Esophagus (tissue), 2 donors: ENCODE measurements at regions not wholly inside any gene's neighbourhood (a gene's known extent, or its start where the extent isn't known, plus 50 kb on each side); places are given as distances from the start of the nearest gene placed in this dataset.

Experiments
- H3K27ac ChIP-seq, 2 donors: one replicate each; pipeline ENCODE4 v1.5.1; 2013; ENCODE audit warnings: low read depth in 2 of 2, mild to moderate bottlenecking in 2 of 2, inconsistent platforms in 1 of 2, low read length in 1 of 2, moderate library complexity in 1 of 2
- H3K27me3 ChIP-seq, 2 donors: one replicate each; pipeline ENCODE4 v1.6.1; 2013; ENCODE audit warnings: low read length in 2 of 2, control low read depth in 1 of 2, mild to moderate bottlenecking in 1 of 2; ENCODE audit not compliant: insufficient read depth in 2 of 2, control insufficient read depth in 1 of 2
- H3K36me3 ChIP-seq, 2 donors: one replicate each; pipeline ENCODE4 v1.6.1; 2013; ENCODE audit warnings: low read length in 1 of 2; ENCODE audit not compliant: control insufficient read depth in 2 of 2, insufficient read depth in 2 of 2
- H3K4me1 ChIP-seq, 2 donors: one replicate each; pipeline ENCODE4 v1.6.1; 2013; ENCODE audit warnings: low read length in 1 of 2; ENCODE audit not compliant: control insufficient read depth in 2 of 2, insufficient read depth in 2 of 2
- H3K4me3 ChIP-seq, 2 donors: one replicate each; pipeline ENCODE4 v1.5.1; 2013; ENCODE audit warnings: low read length in 2 of 2, mild to moderate bottlenecking in 2 of 2, low read depth in 1 of 2, moderate library complexity in 1 of 2
- H3K9me3 ChIP-seq, 2 donors: one replicate each; pipeline ENCODE4 v1.6.1; 2013; ENCODE audit warnings: mild to moderate bottlenecking in 2 of 2, low read depth in 1 of 2, low read length in 1 of 2, moderate library complexity in 1 of 2; ENCODE audit not compliant: control insufficient read depth in 2 of 2, insufficient read depth in 1 of 2
- WGBS, 2 donors: extraction: QIAGEN DNeasy Blood & Tissue Kit; methylation state at CpG; one replicate each; pipeline ENCODE4 v1.1.7; 2013; 5-methylcytosine and 5-hydroxymethylcytosine counted together
- donor health status: healthy with polysubstance abuse.
- donor health status: Bipolar disorder and iron deficiency.

- Histone ChIP-seq H3K27ac (no peak overlapping the region), H3K36me3 (no peaks in the 10 kb centered on the region), H3K9me3 (no peaks in the 10 kb centered on the region), H3K4me1 (no peaks in the 10 kb centered on the region), H3K27me3 (no peaks in the 10 kb centered on the region), H3K4me3 (no peak overlapping the region)
- 81 to 86% methylated on average over 3 of the region's 3 CpGs for WGBS, 2 donors
These were observed 313.6 kb upstream of the CDH20 start for GRCh38 chr18:61019338-61020301.

- Histone ChIP-seq H3K9me3 (no peaks in the 10 kb centered on the region), H3K4me3 (no peak overlapping the region), H3K27me3 (no peaks in the 10 kb centered on the region), H3K27ac (no peak overlapping the region), H3K4me1 (no peaks in the 10 kb centered on the region), H3K36me3 (no peaks in the 10 kb centered on the region)
- 92 to 95% methylated on average over 1 of the region's 1 CpG for WGBS, 2 donors
These were observed 307.6 kb upstream of the CDH20 start for GRCh38 chr18:61025596-61025995.

- H3K36me3 ChIP-seq: no peaks in the 10 kb centered on the region
- no peaks in the 10 kb centered on the region for H3K27me3 ChIP-seq
- no peak overlapping the region for H3K27ac ChIP-seq
- no peaks in the 10 kb centered on the region for H3K4me1 ChIP-seq
- H3K4me3 ChIP-seq: no peak overlapping the region
- H3K9me3 ChIP-seq: no peaks in the 10 kb centered on the region
- 86 to 91% methylated on average over 2 of the region's 2 CpGs for WGBS, 2 donors
These were observed 301.6 kb upstream of the CDH20 start for GRCh38 chr18:61031626-61032025.

- Histone ChIP-seq H3K4me1 (no peaks in the 10 kb centered on the region), H3K4me3 (no peak overlapping the region), H3K27me3 (no peaks in the 10 kb centered on the region), H3K9me3 (no peaks in the 10 kb centered on the region), H3K27ac (no peak overlapping the region), H3K36me3 (no peaks in the 10 kb centered on the region)
- 85% methylated on average over 2 of the region's 2 CpGs for WGBS, 2 donors
These were observed 298.6 kb upstream of the CDH20 start for GRCh38 chr18:61034580-61034979.

GRCh38 chr18:61039251-61039650 lies 294.0 kb upstream of the CDH20 start:
- Histone ChIP-seq H3K4me1 (no peaks in the 10 kb centered on the region), H3K4me3 (no peak overlapping the region), H3K27me3 (no peaks in the 10 kb centered on the region), H3K9me3 (no peaks in the 10 kb centered on the region), H3K36me3 (no peaks in the 10 kb centered on the region), H3K27ac (no peak overlapping the region)
- WGBS, 2 donors: 54 to 61% methylated on average over 3 of the region's 3 CpGs

GRCh38 chr18:61047794-61048193 lies 285.4 kb upstream of the CDH20 start:
- no peaks in the 10 kb centered on the region for H3K36me3 ChIP-seq
- WGBS, 2 donors: 79 to 80% methylated on average over 5 of the region's 5 CpGs
- no peaks in the 10 kb centered on the region for H3K27me3 ChIP-seq
- H3K4me3 ChIP-seq: no peak overlapping the region
- H3K4me1 ChIP-seq: no peaks in the 10 kb centered on the region
- peaks cover 0 to 3% of the 10 kb centered on the region in 2 donors for H3K9me3 ChIP-seq
- H3K27ac ChIP-seq: no peak overlapping the region

- Histone ChIP-seq H3K4me1 (no peaks in the 10 kb centered on the region), H3K4me3 (no peak overlapping the region), H3K9me3 (no peaks in the 10 kb centered on the region), H3K27me3 (no peaks in the 10 kb centered on the region), H3K27ac (no peak overlapping the region), H3K36me3 (no peaks in the 10 kb centered on the region)
- 72 to 80% methylated on average over 2 of the region's 2 CpGs for WGBS, 2 donors
These were observed 275.8 kb upstream of the CDH20 start for GRCh38 chr18:61057443-61057842.

GRCh38 chr18:61062258-61062657 lies 271.0 kb upstream of the CDH20 start:
- Histone ChIP-seq H3K27ac (no peak overlapping the region), H3K9me3 (no peaks in the 10 kb centered on the region), H3K36me3 (no peaks in the 10 kb centered on the region), H3K4me3 (no peak overlapping the region), H3K27me3 (no peaks in the 10 kb centered on the region), H3K4me1 (no peaks in the 10 kb centered on the region)
- WGBS, 2 donors: 57 to 58% methylated on average over 2 of the region's 2 CpGs

GRCh38 chr18:61064911-61065310 lies 268.3 kb upstream of the CDH20 start:
- H3K27ac ChIP-seq: no peak overlapping the region
- H3K4me1 ChIP-seq: no peaks in the 10 kb centered on the region
- H3K9me3 ChIP-seq: no peaks in the 10 kb centered on the region
- no peak overlapping the region for H3K4me3 ChIP-seq
- H3K36me3 ChIP-seq: no peaks in the 10 kb centered on the region
- no peaks in the 10 kb centered on the region for H3K27me3 ChIP-seq

- Histone ChIP-seq H3K27me3 (no peaks in the 10 kb centered on the region), H3K36me3 (no peaks in the 10 kb centered on the region), H3K4me3 (no peak overlapping the region), H3K4me1 (no peaks in the 10 kb centered on the region), H3K27ac (no peak overlapping the region), H3K9me3 (no peaks in the 10 kb centered on the region)
- WGBS, 2 donors: 61 to 82% methylated on average over 2 of the region's 2 CpGs
These were observed 256.2 kb upstream of the CDH20 start for GRCh38 chr18:61076986-61077385.
